H1 (cell line): ENCODE measurements at regions not wholly inside any gene's neighbourhood (a gene's known extent, or its start where the extent isn't known, plus 50 kb on each side); places are given as distances from the start of the nearest gene placed in this dataset.

Experiments
- CTCF ChIA-PET: fragments of 300-600 bp; sonication (Branson Sonifier 250); formaldehyde crosslinking; loops from one replicate; lab custom pipeline; 2021; ENCODE audit not compliant: partially characterized antibody; lab: Charles Lee
- POLR2A ChIA-PET: fragments of 300-600 bp; sonication (Branson Sonifier 250); formaldehyde crosslinking; loops from one replicate; lab custom pipeline; 2021; ENCODE audit warnings: inconsistent platforms; ENCODE audit not compliant: partially characterized antibody; lab: Charles Lee
- DNase-seq, 2 experiments: peaks; one replicate each; pipeline versions ENCODE4 v3.0.0 to v3.0.0-alpha.2; 2010 to 2022; ENCODE audit warnings: low spot score in 2 of 2, low read depth in 1 of 2, mixed read lengths in 1 of 2
- FAIRE-seq: peaks from 2 replicates; lab custom pipeline; 2011; peaks lifted over from hg19 to GRCh38; lab: Jason Lieb, UNC
- H2AFZ ChIP-seq: 2 replicates; pipeline ENCODE4 v1.8.1; 2012; ENCODE audit warnings: low read length, inconsistent platforms
- H2AK5ac ChIP-seq: 2 replicates; pipeline ENCODE4 v1.6.1; 2013; ENCODE audit warnings: low read depth, low read length
- H2BK120ac ChIP-seq: replicated peaks from 2 replicates; pipeline ENCODE3; 2013; ENCODE audit warnings: low read depth, low read length, inconsistent platforms
- H2BK12ac ChIP-seq: 2 replicates; pipeline ENCODE4 v1.6.1; 2013; ENCODE audit warnings: low read depth, low read length
- H2BK15ac ChIP-seq: 2 replicates; pipeline ENCODE4 v1.6.1; 2013; ENCODE audit warnings: low read length
- H2BK20ac ChIP-seq: 2 replicates; pipeline ENCODE4 v1.6.1; 2013; ENCODE audit warnings: low read length
- H2BK5ac ChIP-seq: 2 replicates; pipeline ENCODE4 v1.6.1; 2013; ENCODE audit warnings: low read depth, low read length
- H3K14ac ChIP-seq: 2 replicates; pipeline ENCODE4 v1.6.1; 2013; ENCODE audit warnings: inconsistent platforms; ENCODE audit not compliant: insufficient read length
- H3K18ac ChIP-seq: 2 replicates; pipeline ENCODE4 v1.6.1; 2013; ENCODE audit warnings: low read length; ENCODE audit errors: extremely low read depth
- H3K23ac ChIP-seq: 2 replicates; pipeline ENCODE4 v1.6.1; 2013; ENCODE audit warnings: inconsistent platforms; ENCODE audit not compliant: insufficient read length
- H3K23me2 ChIP-seq: 2 replicates; pipeline ENCODE4 v1.6.1; 2013; ENCODE audit warnings: low read depth, low read length
- H3K27ac ChIP-seq: 2 replicates; pipeline ENCODE4 v1.6.1; 2011; ENCODE audit warnings: low read depth, low read length, inconsistent platforms
- H3K27me3 ChIP-seq, 4 experiments: replicated peaks in 1 of 4; 1 replicate in 1 of 4; 2 replicates in 3 of 4; pipeline versions ENCODE4 v1.6.1 to v1.8.1; 2011 to 2013; ENCODE audit warnings: low read length in 3 of 4, mild to moderate bottlenecking in 3 of 4, inconsistent platforms in 2 of 4, mixed read lengths in 2 of 4, moderate library complexity in 1 of 4; ENCODE audit not compliant: control insufficient read depth in 3 of 4, insufficient read depth in 3 of 4; ENCODE audit errors: extremely low read depth in 1 of 4
- H3K36me3 ChIP-seq, 4 experiments: 2 replicates each; pipeline versions ENCODE4 v1.6.1 to v1.8.1; 2011 to 2013; ENCODE audit warnings: mild to moderate bottlenecking in 4 of 4, low read length in 3 of 4, moderate library complexity in 2 of 4, control low read depth in 1 of 4, inconsistent platforms in 1 of 4; ENCODE audit not compliant: insufficient read depth in 4 of 4, control insufficient read depth in 2 of 4
- H3K4ac ChIP-seq: replicated peaks from 2 replicates; pipeline ENCODE3; 2013; ENCODE audit warnings: low read length, low read depth, mixed read lengths, inconsistent platforms; ENCODE audit not compliant: insufficient read length
- H3K4me1 ChIP-seq, 4 experiments: replicated peaks in 1 of 4; 1 replicate in 1 of 4; 2 replicates in 3 of 4; pipeline versions ENCODE4 v1.6.1 to v1.8.1; 2011 to 2013; ENCODE audit warnings: low read length in 3 of 4, inconsistent platforms in 2 of 4, mixed read lengths in 1 of 4; ENCODE audit not compliant: insufficient read depth in 4 of 4, control insufficient read depth in 3 of 4
- H3K4me2 ChIP-seq, 2 experiments: 2 replicates each; pipeline versions ENCODE4 v1.6.1 to v1.8.1; 2011 to 2013; ENCODE audit warnings: low read depth in 2 of 2, low read length in 2 of 2, control low read depth in 1 of 2, inconsistent platforms in 1 of 2, mild to moderate bottlenecking in 1 of 2; ENCODE audit not compliant: insufficient read depth in 1 of 2
- H3K4me3 ChIP-seq, 4 experiments: fragments of 200-600, 300-600 bp in 1 of 4; sonication (generic), shearing (Covaris generic), sonication (Bioruptor Twin) in 1 of 4; 2 replicates each; pipeline versions ENCODE4 v1.5.1 to v1.8.1; 2011 to 2016; ENCODE audit warnings: low read length in 4 of 4, low read depth in 3 of 4, control low read depth in 2 of 4, inconsistent platforms in 2 of 4, mild to moderate bottlenecking in 2 of 4, mixed read lengths in 1 of 4, moderate library complexity in 1 of 4; ENCODE audit not compliant: insufficient read depth in 2 of 4; ENCODE audit errors: extremely low read depth in 1 of 4
- H3K56ac ChIP-seq: replicated peaks from 2 replicates; pipeline ENCODE3; 2013; ENCODE audit warnings: low read depth, mild to moderate bottlenecking, mixed read lengths, low read length, inconsistent platforms; ENCODE audit not compliant: insufficient read length
- H3K79me1 ChIP-seq: 2 replicates; pipeline ENCODE4 v1.6.1; 2013; ENCODE audit warnings: low read depth, low read length, control low read depth
- H3K79me2 ChIP-seq, 2 experiments: 2 replicates each; pipeline versions ENCODE4 v1.6.1 to v1.8.1; 2012 to 2013; ENCODE audit warnings: low read length in 2 of 2, mild to moderate bottlenecking in 2 of 2, inconsistent platforms in 1 of 2; ENCODE audit not compliant: insufficient read depth in 2 of 2, control insufficient read depth in 1 of 2
- H3K9ac ChIP-seq, 4 experiments: replicated peaks in 1 of 4; 1 replicate in 1 of 4; 2 replicates in 3 of 4; pipeline versions ENCODE4 v1.6.1 to v1.8.1; 2011 to 2013; ENCODE audit warnings: low read depth in 3 of 4, low read length in 3 of 4, control low read depth in 2 of 4, mild to moderate bottlenecking in 2 of 4, moderate library complexity in 2 of 4, inconsistent platforms in 1 of 4; ENCODE audit errors: extremely low read depth in 1 of 4
- H3K9me3 ChIP-seq, 2 experiments: 2 replicates each; pipeline versions ENCODE4 v1.6.1 to v1.8.1; 2012 to 2013; ENCODE audit warnings: mild to moderate bottlenecking in 2 of 2, moderate library complexity in 2 of 2, control low read depth in 1 of 2, inconsistent platforms in 1 of 2, low read depth in 1 of 2, low read length in 1 of 2, mixed read lengths in 1 of 2; ENCODE audit not compliant: insufficient read depth in 2 of 2
- H4K20me1 ChIP-seq, 2 experiments: replicated peaks in 1 of 2; 2 replicates each; pipeline versions ENCODE3 to v1.8.1; 2011 to 2013; ENCODE audit warnings: inconsistent platforms in 2 of 2, low read length in 2 of 2, mild to moderate bottlenecking in 1 of 2; ENCODE audit not compliant: insufficient read depth in 2 of 2, control insufficient read depth in 1 of 2
- H4K5ac ChIP-seq: 2 replicates; pipeline ENCODE4 v1.6.1; 2013; ENCODE audit warnings: low read length, low read depth, mixed read lengths, inconsistent platforms; ENCODE audit not compliant: insufficient read length
- H4K8ac ChIP-seq: 2 replicates; pipeline ENCODE4 v1.8.0; 2013; ENCODE audit warnings: mild to moderate bottlenecking, moderate library complexity, low read length, inconsistent platforms; ENCODE audit not compliant: insufficient read depth; ENCODE audit errors: extremely low read depth
- H4K91ac ChIP-seq: replicated peaks from 2 replicates; pipeline ENCODE3; 2013; ENCODE audit warnings: low read length, mixed read lengths, inconsistent platforms; ENCODE audit not compliant: insufficient read length
- EZH2 ChIP-seq: fragments of 200-600 bp; sonication (generic); IDR thresholded peaks from 2 replicates; pipeline ENCODE4 v1.7.1; 2012; ENCODE audit warnings: low read depth, mild to moderate bottlenecking, moderate library complexity, low read length, inconsistent platforms; ENCODE audit not compliant: severe bottlenecking
- JUN ChIP-seq: IDR thresholded peaks from 2 replicates; pipeline ENCODE4 v1.6.1; 2011; ENCODE audit warnings: low read depth, mild to moderate bottlenecking, improper control_type of control experiment, low read length
- POLR2AphosphoS5 ChIP-seq: IDR thresholded peaks from 2 replicates; pipeline ENCODE4 v1.6.1; 2011; ENCODE audit warnings: low read depth, low read length
- SAP30 ChIP-seq: fragments of 300-600 bp; sonication (generic); IDR thresholded peaks from 2 replicates; pipeline ENCODE4 v1.7.1; 2012; ENCODE audit warnings: low read length, moderate library complexity, mild to moderate bottlenecking, inconsistent platforms; ENCODE audit not compliant: insufficient read depth, insufficient replicate concordance
- TCF12 ChIP-seq: IDR thresholded peaks from 2 replicates; pipeline ENCODE4 v1.6.1; 2011; ENCODE audit warnings: low read depth, mild to moderate bottlenecking, low read length
- YY1 ChIP-seq: IDR thresholded peaks from 2 replicates; pipeline ENCODE4 v1.6.1; 2011; ENCODE audit warnings: low read depth, mild to moderate bottlenecking, low read length
- WGBS, 2 experiments: shearing (Covaris generic) in 1 of 2; methylation state at CpG; one replicate each; pipeline versions ENCODE4 v1.1.6 to v1.1.7; 2013 to 2015; ENCODE audit warnings: low lambda C conversion rate in 2 of 2, mixed read lengths in 2 of 2, inconsistent platforms in 1 of 2, low coverage in 1 of 2, missing lambda C conversion rate in 1 of 2; ENCODE audit not compliant: insufficient replicate concordance in 2 of 2, insufficient coverage in 1 of 2, insufficient read length in 1 of 2; ENCODE audit errors: extremely low coverage in 1 of 2, missing lambda C conversion rate in 1 of 2; 5-methylcytosine and 5-hydroxymethylcytosine counted together

- Histone ChIP-seq H4K8ac (no peak overlapping the region), H2AFZ (peak overlapping the region; percentile 26; the same call in 1 of the 2 replicates), H3K4me2 (no peak overlapping the region), H4K20me1 (no peaks in the 10 kb centered on the region), H3K4me3 (no peak overlapping the region), H3K56ac (no peak overlapping the region), H2BK12ac (no peak overlapping the region), H4K5ac (no peak overlapping the region), H3K9ac (no peak overlapping the region), H3K27ac (no peak overlapping the region), H4K91ac (no peak overlapping the region), H2BK15ac (no peak overlapping the region), H3K9me3 (no peaks in the 10 kb centered on the region), H2BK120ac (no peak overlapping the region), H3K27me3 (no peaks in the 10 kb centered on the region), H2BK5ac (no peak overlapping the region), H3K79me1 (no peaks in the 10 kb centered on the region), H2BK20ac (no peak overlapping the region), H3K23ac (no peak overlapping the region), H3K23me2 (no peaks in the 10 kb centered on the region), H3K79me2 (no peaks in the 10 kb centered on the region), H2AK5ac (no peak overlapping the region), H3K4ac (no peak overlapping the region), H3K4me1 (no peaks in the 10 kb centered on the region), H3K14ac (no peak overlapping the region), H3K18ac (no peak overlapping the region), H3K36me3 (no peaks in the 10 kb centered on the region)
- TF ChIP-seq EZH2 (no peak), YY1 (no peak), TCF12 (no peak), JUN (no peak), POLR2AphosphoS5 (no peak), SAP30 (no peak)
- POLR2A ChIA-PET: no interaction called here
- WGBS, 2 experiments: 78% methylated on average over 2 of the region's 2 CpGs; no CpG with 5 or more reads in 1 of the 2 experiments
- FAIRE-seq (no peak), DNase-seq (no peak)
- CTCF ChIA-PET: no interaction called here
Observed at GRCh38 chr5:74994826-74995225, 57.5 kb downstream of the GCNT4 start.
